GM19351 (cell line): ENCODE measurements at regions not wholly inside any gene's neighbourhood (a gene's known extent, or its start where the extent isn't known, plus 50 kb on each side); places are given as distances from the start of the nearest gene placed in this dataset.
A peak's percentile ranks its signal among the peaks of the same experiment; 100 is the strongest.
"Not testable (repeated sequence)": the region's sequence is repeated elsewhere in the genome, so short reads cannot be mapped to it uniquely, and the experiment has no call there.

ENCODE experiments used
- ATAC-seq: cut with Tn5 transposase; IDR thresholded peaks from one replicate; pipeline ENCODE4 v1.9.1; 2021; ENCODE audit warnings: mild to moderate bottlenecking, moderate library complexity; ENCODE audit not compliant: unreplicated experiment

- ATAC-seq = no peak
Observed at GRCh38 chr2:765369-765768, 88.2 kb upstream of the TMEM18 start.

DNA sequence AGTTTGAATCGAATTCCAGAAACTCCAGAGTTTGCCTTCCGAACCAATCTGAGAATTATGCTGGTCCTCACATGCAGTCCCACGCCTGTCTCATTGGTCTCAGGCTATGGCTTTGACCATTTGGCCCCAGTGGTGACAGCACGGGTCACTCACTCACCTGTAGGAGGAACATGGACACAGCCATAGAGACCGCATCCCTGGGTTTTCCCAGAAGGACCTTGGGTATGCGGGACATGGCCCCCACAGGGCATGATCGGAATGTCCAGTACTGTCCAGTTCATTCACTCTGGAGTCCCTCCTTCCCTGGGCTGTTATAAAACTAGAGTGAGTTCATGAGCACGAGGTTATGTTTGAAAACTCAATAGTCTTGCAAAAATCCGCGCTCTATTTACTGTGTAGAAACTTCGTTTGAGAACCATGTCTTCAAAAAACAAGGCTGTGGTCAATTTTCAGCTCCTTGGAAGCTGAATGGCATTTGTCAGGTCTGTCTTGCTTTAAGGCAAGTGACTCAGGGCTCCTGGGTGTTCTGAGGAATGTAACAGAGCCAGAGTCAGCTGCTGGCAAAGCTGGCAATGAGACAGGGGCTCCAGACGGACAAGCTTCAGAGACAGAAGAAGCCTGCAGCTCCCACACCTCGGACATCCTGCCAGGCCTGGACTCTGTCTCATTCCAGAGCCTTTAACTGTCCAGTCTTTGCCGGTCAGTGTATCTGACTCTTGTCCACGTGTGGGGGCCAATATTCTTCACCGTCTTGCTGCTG is 86.7 kb upstream of the TMEM18 start:
- no peak for ATAC-seq

GRCh38 chr2:762646-763045 is 85.4 kb upstream of the TMEM18 start:
- no peak for ATAC-seq

DNA sequence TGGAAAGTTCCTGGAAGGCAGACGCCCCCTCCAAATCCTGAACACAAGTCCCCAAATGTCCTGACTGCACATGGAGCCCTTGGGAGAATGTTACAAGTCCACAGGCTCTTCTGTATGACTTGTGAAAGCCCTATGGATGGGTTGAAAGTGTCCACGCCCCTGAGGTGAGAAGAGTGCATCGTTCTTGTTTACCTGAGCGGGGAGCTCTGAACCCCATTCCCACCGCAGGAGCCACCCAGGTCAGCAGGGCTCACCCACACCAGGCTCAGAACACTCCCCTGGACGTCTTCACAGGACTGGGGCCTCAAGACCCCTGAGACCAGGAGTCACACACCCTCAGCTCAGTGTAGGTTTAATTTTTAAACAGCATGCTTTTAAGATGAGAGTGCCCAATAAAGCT is 84.2 kb upstream of the TMEM18 start:
- ATAC-seq = no peak

- no peak for ATAC-seq
Observed at GRCh38 chr2:760001-760400, 82.8 kb upstream of the TMEM18 start.

DNA sequence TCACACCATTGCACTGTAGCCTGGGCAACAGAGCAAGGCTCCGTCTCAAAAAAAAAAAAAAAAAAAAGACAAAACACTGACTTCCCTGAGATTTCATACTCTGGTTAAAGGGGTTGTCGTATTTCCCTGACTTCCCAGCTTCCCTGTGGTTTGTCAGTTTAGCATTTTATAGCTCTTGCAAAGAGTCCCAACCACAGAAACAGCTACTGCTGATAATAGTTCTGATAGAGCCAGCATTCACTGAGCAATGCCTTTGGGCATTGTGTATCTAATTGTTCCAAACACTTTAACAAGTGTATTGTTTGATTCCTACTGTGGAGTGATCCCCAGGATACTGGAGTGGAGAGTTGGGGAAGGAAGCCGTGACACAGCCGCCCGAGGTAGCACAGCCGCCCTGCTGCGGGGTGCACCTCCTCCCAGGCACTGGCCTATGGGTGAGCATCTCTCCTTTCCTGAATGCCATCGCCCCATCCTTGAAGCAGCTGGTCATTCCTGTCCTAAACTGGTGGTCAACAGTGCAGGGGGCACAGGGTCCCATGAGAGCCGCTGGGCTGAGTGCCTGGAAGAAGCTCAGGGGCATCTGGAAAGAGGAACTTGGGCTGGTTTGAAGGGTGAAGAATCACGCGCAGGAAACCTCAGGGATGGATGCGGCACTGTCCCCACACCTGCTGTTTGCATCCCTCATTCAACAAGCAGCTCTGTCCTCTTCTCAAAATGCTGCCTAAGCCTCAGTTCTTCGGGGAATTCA is 81.0 kb upstream of the TMEM18 start:
- no peak for ATAC-seq

DNA sequence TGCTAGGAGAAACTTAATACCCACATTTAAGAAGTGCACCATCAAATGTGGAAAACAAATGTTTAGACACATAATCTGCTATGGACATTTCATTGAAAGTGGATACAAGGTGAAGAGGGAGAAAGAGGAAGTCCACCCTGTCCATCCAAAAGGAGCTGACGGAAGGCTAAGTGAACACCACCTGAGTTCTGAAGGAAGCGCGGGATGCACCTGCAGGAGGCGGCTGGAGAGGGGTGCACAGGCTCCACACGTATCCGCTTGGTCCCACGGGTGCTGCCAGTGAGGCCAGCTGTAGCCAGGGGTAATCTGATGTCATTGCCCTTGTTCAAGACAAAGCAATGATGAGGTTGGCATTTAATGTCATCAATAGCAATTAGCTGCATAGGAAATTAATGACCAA is 75.9 kb upstream of the TMEM18 start:
- ATAC-seq = no peak

DNA sequence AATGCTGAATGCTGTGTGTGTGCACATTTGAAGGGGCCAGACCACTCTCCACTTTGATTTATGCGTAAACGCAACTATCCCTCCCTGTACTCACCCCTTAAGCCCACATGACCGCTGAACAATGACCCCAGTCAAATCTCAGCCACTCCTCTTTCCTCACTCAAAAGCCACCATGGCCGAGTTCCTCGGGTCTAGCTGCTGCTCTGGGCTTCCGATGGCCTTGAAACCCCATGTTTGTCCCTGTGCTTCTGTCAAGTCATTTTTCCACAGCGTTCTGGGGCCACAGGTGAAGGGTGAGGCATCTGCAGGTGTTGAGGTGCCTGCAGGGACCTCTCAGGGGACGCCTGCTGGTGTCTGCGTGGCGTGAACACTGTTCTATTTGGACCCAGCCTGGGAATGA is 74.3 kb upstream of the TMEM18 start:
- no peak for ATAC-seq

GRCh38 chr2:750628-751027 is 73.4 kb upstream of the TMEM18 start:
- no peak for ATAC-seq

DNA sequence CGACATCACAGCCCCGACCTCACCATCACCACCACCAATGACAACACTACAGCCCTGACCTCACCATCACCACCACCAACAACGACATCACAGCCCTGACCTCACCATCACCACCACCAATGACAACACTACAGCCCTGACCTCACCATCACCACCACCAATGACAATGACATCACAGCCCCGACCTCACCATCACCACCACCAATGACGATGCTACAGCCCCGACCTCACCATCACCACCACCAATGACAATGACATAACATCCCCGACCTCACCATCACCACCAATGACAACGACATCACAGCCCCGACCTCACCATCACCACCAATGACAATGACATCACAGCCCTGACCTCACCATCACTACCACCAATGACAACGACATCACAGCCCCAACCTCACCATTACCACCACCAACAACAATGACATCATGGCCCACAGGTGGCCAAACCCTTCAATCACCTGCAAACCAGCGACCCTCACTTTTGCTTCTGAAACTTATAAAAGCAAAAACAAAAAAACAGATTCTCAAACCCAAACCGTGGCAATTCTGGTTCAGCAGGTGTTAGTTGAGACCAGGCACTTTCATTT is 70.7 kb upstream of the TMEM18 start:
- no peak for ATAC-seq

GRCh38 chr2:746697-747096 is 69.5 kb upstream of the TMEM18 start:
- ATAC-seq = no peak

DNA sequence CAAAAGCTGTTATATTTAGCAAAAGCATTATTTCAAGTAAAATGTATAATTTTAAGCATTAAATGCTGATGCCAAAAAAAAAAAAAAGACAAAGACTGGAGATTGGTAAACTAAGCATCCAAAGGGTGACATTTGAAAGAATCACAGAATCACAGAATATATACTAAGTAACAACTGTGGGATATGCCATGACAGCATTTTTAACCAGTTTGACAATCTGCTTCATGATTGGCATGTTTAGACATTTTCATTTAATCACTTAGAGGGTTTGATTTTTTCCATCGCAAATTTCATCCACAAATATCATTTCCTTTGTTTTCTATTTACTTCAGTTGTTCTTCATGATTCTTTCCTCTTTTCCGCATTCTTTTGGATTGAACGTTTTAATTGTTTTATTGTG is 66.9 kb upstream of the TMEM18 start:
- ATAC-seq = no peak

GRCh38 chr2:742221-742620 is 65.0 kb upstream of the TMEM18 start:
- ATAC-seq = no peak

DNA sequence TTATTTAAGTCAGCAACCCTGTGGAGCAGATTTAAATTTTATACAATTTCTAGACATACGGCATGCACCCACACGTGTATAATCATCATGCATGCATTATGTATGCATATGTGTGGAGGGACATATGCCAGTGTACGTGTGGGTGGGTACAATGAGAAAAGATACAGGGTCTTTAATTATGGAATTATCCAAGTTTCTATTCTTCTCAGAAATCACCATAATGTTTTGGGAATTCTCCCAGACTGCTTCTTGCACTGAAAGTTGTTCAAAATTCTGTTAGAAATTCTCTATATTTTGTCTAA is 63.9 kb upstream of the TMEM18 start:
- ATAC-seq = no peak

DNA sequence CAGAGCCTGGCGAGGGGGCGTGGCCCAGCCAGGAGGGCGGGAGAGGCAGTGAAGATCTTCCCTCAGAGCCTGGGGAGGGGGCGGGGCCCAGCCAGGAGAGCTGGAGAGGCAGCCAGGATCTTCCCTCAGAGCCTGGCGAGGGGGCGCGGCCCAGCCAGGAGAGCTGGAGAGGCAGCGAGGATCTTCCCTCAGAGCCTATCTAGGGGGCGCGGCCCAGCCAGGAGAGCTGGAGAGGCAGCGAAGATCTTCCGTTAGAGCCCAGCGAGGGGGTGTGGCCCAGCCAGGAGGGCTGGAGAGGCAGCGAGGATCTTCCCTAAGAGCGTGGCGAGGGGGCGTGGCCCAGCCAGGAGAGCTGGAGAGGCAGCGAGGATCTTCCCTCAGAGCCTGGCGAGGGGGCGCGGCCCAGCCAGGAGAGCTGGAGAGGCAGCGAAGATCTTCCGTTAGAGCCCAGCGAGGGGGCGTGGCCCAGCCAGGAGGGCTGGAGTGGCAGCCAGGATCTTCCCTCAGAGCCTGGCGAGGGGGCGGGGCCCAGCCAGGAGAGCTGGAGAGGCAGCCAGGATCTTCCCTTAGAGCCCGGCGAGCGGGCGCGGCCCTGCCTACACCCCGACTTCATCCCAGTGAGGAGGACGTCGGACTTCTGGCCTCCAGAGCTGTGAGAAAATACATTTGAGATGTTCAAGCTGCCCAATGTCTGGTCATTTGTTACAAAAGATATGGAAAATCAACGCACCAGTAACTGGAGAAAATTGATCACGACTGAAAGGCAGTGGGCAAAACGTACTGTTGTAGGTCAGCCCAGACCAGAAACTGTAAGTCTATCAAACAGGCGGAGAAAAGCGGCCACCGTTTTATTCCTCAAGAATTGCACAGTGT is 63.4 kb upstream of the TMEM18 start:
- ATAC-seq = peak; percentile 77

GRCh38 chr2:739864-740321 is 62.7 kb upstream of the TMEM18 start:
- not testable (repeated sequence) for ATAC-seq

DNA sequence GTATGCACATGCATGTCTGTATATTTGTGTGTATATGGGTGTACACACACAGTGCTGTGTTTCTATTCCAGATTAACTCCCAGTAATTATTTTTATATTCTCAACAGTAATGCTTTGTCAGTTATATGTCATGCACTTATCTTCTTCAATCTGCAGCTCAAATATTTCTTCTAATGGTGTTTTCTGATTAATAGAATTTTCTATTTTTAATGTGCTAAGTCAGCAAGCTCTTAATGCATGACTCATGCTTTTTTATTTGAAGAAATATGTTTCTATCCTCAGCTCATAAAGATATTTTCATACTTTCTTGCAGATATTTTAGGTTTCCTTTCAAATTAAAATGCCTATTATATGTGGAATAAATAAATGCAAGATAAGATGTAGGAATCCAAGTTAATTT is 59.7 kb upstream of the TMEM18 start:
- ATAC-seq = no peak

GRCh38 chr2:735670-736218 is 58.5 kb upstream of the TMEM18 start:
- ATAC-seq = peak; percentile 61

- ATAC-seq = no peak
Observed at GRCh38 chr2:734496-734895, 57.3 kb upstream of the TMEM18 start.

- no peak for ATAC-seq
Observed at GRCh38 chr2:733495-733894, 56.3 kb upstream of the TMEM18 start.

- no peak for ATAC-seq
Observed at GRCh38 chr2:733001-733400, 55.8 kb upstream of the TMEM18 start.
